GM18858 (cell line): ENCODE measurements at regions not wholly inside any gene's neighbourhood (a gene's known extent, or its start where the extent isn't known, plus 50 kb on each side); places are given as distances from the start of the nearest gene placed in this dataset.
"Not testable (repeated sequence)": the region's sequence is repeated elsewhere in the genome, so short reads cannot be mapped to it uniquely, and the experiment has no call there.

Source experiments
- ATAC-seq: cut with Tn5 transposase; IDR thresholded peaks from one replicate; pipeline ENCODE4 v1.9.1; 2021; ENCODE audit not compliant: unreplicated experiment

GRCh38 chr21:35511696-35512162 lies 462.6 kb upstream of the RUNX1 start:
- ATAC-seq = no peak

GRCh38 chr21:35510957-35511695 lies 462.0 kb upstream of the RUNX1 start:
- ATAC-seq = no peak

- no peak for ATAC-seq
Observed at GRCh38 chr21:35510294-35510693, 461.2 kb upstream of the RUNX1 start.

GRCh38 chr21:35509001-35509704 lies 460.1 kb upstream of the RUNX1 start:
- ATAC-seq = no peak

GRCh38 chr21:35508139-35508888 lies 459.2 kb upstream of the RUNX1 start:
- ATAC-seq = no peak

GRCh38 chr21:35507181-35507759 lies 458.2 kb upstream of the RUNX1 start:
- no peak for ATAC-seq

- ATAC-seq = no peak
Observed at GRCh38 chr21:35506771-35507170, 457.7 kb upstream of the RUNX1 start.

GRCh38 chr21:35506352-35506751 lies 457.2 kb upstream of the RUNX1 start:
- no peak for ATAC-seq

- no peak for ATAC-seq
Observed at GRCh38 chr21:35504951-35505466, 455.9 kb upstream of the RUNX1 start.

GRCh38 chr21:35504277-35504676 lies 455.2 kb upstream of the RUNX1 start:
- no peak for ATAC-seq

- ATAC-seq = no peak
Observed at GRCh38 chr21:35503671-35504070, 454.6 kb upstream of the RUNX1 start.

GRCh38 chr21:35502821-35503220 lies 453.7 kb upstream of the RUNX1 start:
- ATAC-seq = no peak

- not testable (repeated sequence) for ATAC-seq
Observed at GRCh38 chr21:35497522-35497921, 448.4 kb upstream of the RUNX1 start.

GRCh38 chr21:35491920-35492678 lies 443.0 kb upstream of the RUNX1 start:
- no peak for ATAC-seq

- no peak for ATAC-seq
Observed at GRCh38 chr21:35491114-35491513, 442.0 kb upstream of the RUNX1 start.

- ATAC-seq = no peak
Observed at GRCh38 chr21:35489389-35489980, 440.4 kb upstream of the RUNX1 start.

- ATAC-seq = no peak
Observed at GRCh38 chr21:35488946-35489345, 439.8 kb upstream of the RUNX1 start.

- ATAC-seq = no peak
Observed at GRCh38 chr21:35485364-35485763, 436.3 kb upstream of the RUNX1 start.

GRCh38 chr21:35484851-35485250 lies 435.7 kb upstream of the RUNX1 start:
- ATAC-seq = no peak

GRCh38 chr21:35484032-35484431 lies 434.9 kb upstream of the RUNX1 start:
- ATAC-seq = no peak
